GM23338 (cell line): ENCODE measurements at regions not wholly inside any gene's neighbourhood (a gene's known extent, or its start where the extent isn't known, plus 50 kb on each side); places are given as distances from the start of the nearest gene placed in this dataset.

Source experiments
- ATAC-seq: fragments of 200-7000 bp; cut with Tn5 transposase; 3 replicates; pipeline ENCODE4 v1.9.1; 2020
- DNase-seq: peaks from one replicate; pipeline ENCODE4 v3.0.0-alpha.2; 2015; ENCODE audit warnings: low spot score
- H2AFZ ChIP-seq: fragments of 200-600 bp; sonication (generic); 2 replicates; pipeline ENCODE4 v1.8.0; 2016; ENCODE audit warnings: antibody characterized with exemption, mild to moderate bottlenecking, moderate library complexity
- H3F3A ChIP-seq: fragments of 200-600 bp; sonication (generic); replicated peaks from 2 replicates; pipeline ENCODE4 v1.8.0; 2017; ENCODE audit warnings: antibody characterized with exemption, mixed run types, low read depth
- H3K27ac ChIP-seq: fragments of 200-600 bp; sonication (generic); 2 replicates; pipeline ENCODE4 v1.6.1; 2016; ENCODE audit warnings: low read depth
- H3K27me3 ChIP-seq: fragments of 200-600 bp; sonication (generic); 2 replicates; pipeline ENCODE4 v1.8.0; 2016; ENCODE audit warnings: mild to moderate bottlenecking, mixed run types, moderate library complexity; ENCODE audit not compliant: insufficient read depth
- H3K36me3 ChIP-seq: fragments of 200-600 bp; sonication (generic); 2 replicates; pipeline ENCODE4 v1.8.0; 2016; ENCODE audit warnings: mild to moderate bottlenecking; ENCODE audit not compliant: insufficient read depth
- H3K4me1 ChIP-seq: fragments of 200-600 bp; sonication (generic); 2 replicates; pipeline ENCODE4 v1.8.0; 2016; ENCODE audit warnings: mild to moderate bottlenecking, moderate library complexity; ENCODE audit not compliant: insufficient read depth
- H3K4me2 ChIP-seq: fragments of 200-600 bp; sonication (generic); 2 replicates; pipeline ENCODE4 v1.7.1; 2017; ENCODE audit warnings: mixed run types
- H3K4me3 ChIP-seq: fragments of 200-600 bp; sonication (generic); 2 replicates; pipeline ENCODE4 v1.6.1; 2016; ENCODE audit warnings: mixed run types
- H3K79me2 ChIP-seq: fragments of 200-600 bp; sonication (generic); replicated peaks from 2 replicates; pipeline ENCODE4 v1.8.0; 2017; ENCODE audit warnings: mild to moderate bottlenecking; ENCODE audit not compliant: insufficient read depth
- H3K9me2 ChIP-seq: fragments of 200-600 bp; sonication (generic); 2 replicates; pipeline ENCODE4 v1.8.0; 2017; ENCODE audit not compliant: insufficient read depth
- H4K20me1 ChIP-seq: fragments of 200-600 bp; sonication (generic); replicated peaks from 2 replicates; pipeline ENCODE4 v1.8.0; 2017; ENCODE audit warnings: mild to moderate bottlenecking; ENCODE audit not compliant: insufficient read depth
- H3K27ac Mint-ChIP-seq: 2 replicates; pipeline ENCODE4 v1.8.0; 2020; ENCODE audit warnings: inconsistent platforms, mild to moderate bottlenecking, moderate library complexity, mixed read lengths
- H3K27me3 Mint-ChIP-seq: 3 replicates; pipeline ENCODE4 v1.8.0; 2022; ENCODE audit warnings: low read depth, mild to moderate bottlenecking, moderate library complexity, mixed read lengths, inconsistent platforms; ENCODE audit not compliant: insufficient read depth, poor library complexity
- H3K36me3 Mint-ChIP-seq: 3 replicates; pipeline ENCODE4 v1.8.0; 2021; ENCODE audit warnings: low read depth, mild to moderate bottlenecking, inconsistent platforms, moderate library complexity, mixed read lengths
- H3K4me1 Mint-ChIP-seq: 3 replicates; pipeline ENCODE4 v1.8.0; 2020; ENCODE audit warnings: mild to moderate bottlenecking, inconsistent platforms, mixed read lengths
- H3K4me3 Mint-ChIP-seq: 3 replicates; pipeline ENCODE4 v1.8.0; 2021; ENCODE audit warnings: moderate library complexity, mild to moderate bottlenecking, inconsistent platforms, mixed read lengths
- H3K9me3 Mint-ChIP-seq: 3 replicates; pipeline ENCODE4 v1.8.0; 2020; ENCODE audit warnings: moderate library complexity, mild to moderate bottlenecking, inconsistent platforms, mixed read lengths
- CREB1 ChIP-seq: fragments of 250-450 bp; sonication (Bioruptor Pico); IDR thresholded peaks from 2 replicates; pipeline ENCODE4 v1.5.0; 2020; ENCODE audit warnings: low read depth, mild to moderate bottlenecking, moderate library complexity
- EZH2 ChIP-seq: fragments of 200-600 bp; sonication (generic); IDR thresholded peaks from one replicate; pipeline ENCODE4 v1.8.0; 2017; ENCODE audit warnings: antibody characterized with exemption, mild to moderate bottlenecking, low read depth; ENCODE audit not compliant: unreplicated experiment
- EZH2phosphoT487 ChIP-seq: fragments of 200-600 bp; sonication (generic); IDR thresholded peaks from one replicate; pipeline ENCODE4 v1.8.1; 2018; ENCODE audit warnings: antibody characterized with exemption; ENCODE audit not compliant: unreplicated experiment
- JUNB ChIP-seq: IDR thresholded peaks from one replicate; pipeline ENCODE4 v1.6.1; 2016; ENCODE audit warnings: antibody characterized with exemption; ENCODE audit not compliant: unreplicated experiment
- NANOG ChIP-seq: IDR thresholded peaks from 2 replicates; pipeline ENCODE4 v1.6.1; 2016; ENCODE audit warnings: antibody characterized with exemption, borderline replicate concordance
- POLR2AphosphoS5 ChIP-seq: IDR thresholded peaks from 2 replicates; pipeline ENCODE4 v1.6.1; 2016; ENCODE audit warnings: antibody characterized with exemption, low read depth
- STAT1 ChIP-seq: IDR thresholded peaks from one replicate; pipeline ENCODE4 v1.6.1; 2016; ENCODE audit warnings: antibody characterized with exemption; ENCODE audit not compliant: unreplicated experiment
- ZNF114 ChIP-seq: fragments of 250-450 bp; sonication (Bioruptor Pico); IDR thresholded peaks from 2 replicates; pipeline ENCODE4 v1.5.0; 2020; ENCODE audit warnings: mild to moderate bottlenecking, moderate library complexity
- ZNF331 ChIP-seq: fragments of 250-450 bp; sonication (Bioruptor Pico); IDR thresholded peaks from 2 replicates; pipeline ENCODE4 v1.5.0; 2020; ENCODE audit warnings: low read depth, mild to moderate bottlenecking, moderate library complexity
- TF ChIP-seq, protein P1 (sequence below): IDR thresholded peaks from one replicate; pipeline ENCODE4 v1.6.1; 2018; ENCODE audit warnings: antibody characterized with exemption; ENCODE audit not compliant: unreplicated experiment
- TF ChIP-seq, protein P2 (sequence below): fragments of 250-450 bp; sonication (Bioruptor Pico); IDR thresholded peaks from 2 replicates; pipeline ENCODE4 v1.5.0; 2020; ENCODE audit warnings: mild to moderate bottlenecking, moderate library complexity
- TF ChIP-seq, protein P3 (sequence below), 2 experiments: fragments of 200-600 bp in 1 of 2; sonication (generic) in 1 of 2; conservative IDR thresholded peaks; 2 replicates each; pipeline versions ENCODE4 v1.5.1 to v1.6.1; 2016 to 2017; ENCODE audit warnings: antibody characterized with exemption in 2 of 2, low read depth in 2 of 2, mild to moderate bottlenecking in 2 of 2, moderate library complexity in 1 of 2
- TF ChIP-seq, protein P4 (sequence below): IDR thresholded peaks from 2 replicates; pipeline ENCODE4 v1.6.1; 2016; ENCODE audit warnings: antibody characterized with exemption

DNA sequence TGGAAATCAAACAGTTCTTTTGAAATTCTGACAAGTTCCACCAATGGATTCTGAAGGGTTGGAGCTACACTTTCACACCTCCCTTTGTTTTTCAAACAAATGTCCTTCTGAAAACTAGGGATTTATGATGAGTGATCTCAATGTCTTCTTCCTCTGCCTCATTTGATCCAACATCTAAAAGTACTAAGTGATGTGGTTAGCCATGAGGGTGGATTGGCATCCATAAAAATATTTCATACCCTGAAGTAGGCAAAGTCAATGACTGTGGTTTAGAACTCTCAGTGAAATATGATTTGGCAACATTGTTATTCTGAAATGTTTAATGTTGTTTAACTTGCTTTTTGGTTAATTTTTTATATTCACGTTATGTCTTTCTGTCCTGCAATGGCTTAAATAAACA is 136.9 kb downstream of the MBL2 start:
- Mint-ChIP-seq H3K4me1 (peaks cover 8% of the 10 kb centered on the region; the same call in 2 of the 3 replicates), H3K4me3 (no peak overlapping the region), H3K9me3 (no peaks in the 10 kb centered on the region), H3K36me3 (no peaks in the 10 kb centered on the region), H3K27ac (no peak overlapping the region), H3K27me3 (no peaks in the 10 kb centered on the region)
- H4K20me1 ChIP-seq, result no peaks in the 10 kb centered on the region
- ATAC-seq (no peak), DNase-seq (no peak)
- H3K27ac ChIP-seq, result no peak overlapping the region
- no peak overlapping the region for H2AFZ ChIP-seq
- no peaks in the 10 kb centered on the region for H3K4me1 ChIP-seq
- H3F3A ChIP-seq, result no peaks in the 10 kb centered on the region
- no peaks in the 10 kb centered on the region for H3K9me2 ChIP-seq
- H3K4me3 ChIP-seq, result no peak overlapping the region
- no peaks in the 10 kb centered on the region for H3K27me3 ChIP-seq
- no peaks in the 10 kb centered on the region for H3K36me3 ChIP-seq
- H3K79me2 ChIP-seq, result no peaks in the 10 kb centered on the region
- TF ChIP-seq POLR2AphosphoS5 (no peak), EZH2 (no peak), NANOG (no peak), CREB1 (CRISPR knock-in tag) (no peak), ZNF114 (CRISPR knock-in tag) (no peak), EZH2phosphoT487 (no peak), JUNB (no peak), STAT1 (no peak), ZNF331 (CRISPR knock-in tag) (no peak)
- TF ChIP-seq, protein P1, sequence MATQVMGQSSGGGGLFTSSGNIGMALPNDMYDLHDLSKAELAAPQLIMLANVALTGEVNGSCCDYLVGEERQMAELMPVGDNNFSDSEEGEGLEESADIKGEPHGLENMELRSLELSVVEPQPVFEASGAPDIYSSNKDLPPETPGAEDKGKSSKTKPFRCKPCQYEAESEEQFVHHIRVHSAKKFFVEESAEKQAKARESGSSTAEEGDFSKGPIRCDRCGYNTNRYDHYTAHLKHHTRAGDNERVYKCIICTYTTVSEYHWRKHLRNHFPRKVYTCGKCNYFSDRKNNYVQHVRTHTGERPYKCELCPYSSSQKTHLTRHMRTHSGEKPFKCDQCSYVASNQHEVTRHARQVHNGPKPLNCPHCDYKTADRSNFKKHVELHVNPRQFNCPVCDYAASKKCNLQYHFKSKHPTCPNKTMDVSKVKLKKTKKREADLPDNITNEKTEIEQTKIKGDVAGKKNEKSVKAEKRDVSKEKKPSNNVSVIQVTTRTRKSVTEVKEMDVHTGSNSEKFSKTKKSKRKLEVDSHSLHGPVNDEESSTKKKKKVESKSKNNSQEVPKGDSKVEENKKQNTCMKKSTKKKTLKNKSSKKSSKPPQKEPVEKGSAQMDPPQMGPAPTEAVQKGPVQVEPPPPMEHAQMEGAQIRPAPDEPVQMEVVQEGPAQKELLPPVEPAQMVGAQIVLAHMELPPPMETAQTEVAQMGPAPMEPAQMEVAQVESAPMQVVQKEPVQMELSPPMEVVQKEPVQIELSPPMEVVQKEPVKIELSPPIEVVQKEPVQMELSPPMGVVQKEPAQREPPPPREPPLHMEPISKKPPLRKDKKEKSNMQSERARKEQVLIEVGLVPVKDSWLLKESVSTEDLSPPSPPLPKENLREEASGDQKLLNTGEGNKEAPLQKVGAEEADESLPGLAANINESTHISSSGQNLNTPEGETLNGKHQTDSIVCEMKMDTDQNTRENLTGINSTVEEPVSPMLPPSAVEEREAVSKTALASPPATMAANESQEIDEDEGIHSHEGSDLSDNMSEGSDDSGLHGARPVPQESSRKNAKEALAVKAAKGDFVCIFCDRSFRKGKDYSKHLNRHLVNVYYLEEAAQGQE, result no peak
- TF ChIP-seq, protein P2, sequence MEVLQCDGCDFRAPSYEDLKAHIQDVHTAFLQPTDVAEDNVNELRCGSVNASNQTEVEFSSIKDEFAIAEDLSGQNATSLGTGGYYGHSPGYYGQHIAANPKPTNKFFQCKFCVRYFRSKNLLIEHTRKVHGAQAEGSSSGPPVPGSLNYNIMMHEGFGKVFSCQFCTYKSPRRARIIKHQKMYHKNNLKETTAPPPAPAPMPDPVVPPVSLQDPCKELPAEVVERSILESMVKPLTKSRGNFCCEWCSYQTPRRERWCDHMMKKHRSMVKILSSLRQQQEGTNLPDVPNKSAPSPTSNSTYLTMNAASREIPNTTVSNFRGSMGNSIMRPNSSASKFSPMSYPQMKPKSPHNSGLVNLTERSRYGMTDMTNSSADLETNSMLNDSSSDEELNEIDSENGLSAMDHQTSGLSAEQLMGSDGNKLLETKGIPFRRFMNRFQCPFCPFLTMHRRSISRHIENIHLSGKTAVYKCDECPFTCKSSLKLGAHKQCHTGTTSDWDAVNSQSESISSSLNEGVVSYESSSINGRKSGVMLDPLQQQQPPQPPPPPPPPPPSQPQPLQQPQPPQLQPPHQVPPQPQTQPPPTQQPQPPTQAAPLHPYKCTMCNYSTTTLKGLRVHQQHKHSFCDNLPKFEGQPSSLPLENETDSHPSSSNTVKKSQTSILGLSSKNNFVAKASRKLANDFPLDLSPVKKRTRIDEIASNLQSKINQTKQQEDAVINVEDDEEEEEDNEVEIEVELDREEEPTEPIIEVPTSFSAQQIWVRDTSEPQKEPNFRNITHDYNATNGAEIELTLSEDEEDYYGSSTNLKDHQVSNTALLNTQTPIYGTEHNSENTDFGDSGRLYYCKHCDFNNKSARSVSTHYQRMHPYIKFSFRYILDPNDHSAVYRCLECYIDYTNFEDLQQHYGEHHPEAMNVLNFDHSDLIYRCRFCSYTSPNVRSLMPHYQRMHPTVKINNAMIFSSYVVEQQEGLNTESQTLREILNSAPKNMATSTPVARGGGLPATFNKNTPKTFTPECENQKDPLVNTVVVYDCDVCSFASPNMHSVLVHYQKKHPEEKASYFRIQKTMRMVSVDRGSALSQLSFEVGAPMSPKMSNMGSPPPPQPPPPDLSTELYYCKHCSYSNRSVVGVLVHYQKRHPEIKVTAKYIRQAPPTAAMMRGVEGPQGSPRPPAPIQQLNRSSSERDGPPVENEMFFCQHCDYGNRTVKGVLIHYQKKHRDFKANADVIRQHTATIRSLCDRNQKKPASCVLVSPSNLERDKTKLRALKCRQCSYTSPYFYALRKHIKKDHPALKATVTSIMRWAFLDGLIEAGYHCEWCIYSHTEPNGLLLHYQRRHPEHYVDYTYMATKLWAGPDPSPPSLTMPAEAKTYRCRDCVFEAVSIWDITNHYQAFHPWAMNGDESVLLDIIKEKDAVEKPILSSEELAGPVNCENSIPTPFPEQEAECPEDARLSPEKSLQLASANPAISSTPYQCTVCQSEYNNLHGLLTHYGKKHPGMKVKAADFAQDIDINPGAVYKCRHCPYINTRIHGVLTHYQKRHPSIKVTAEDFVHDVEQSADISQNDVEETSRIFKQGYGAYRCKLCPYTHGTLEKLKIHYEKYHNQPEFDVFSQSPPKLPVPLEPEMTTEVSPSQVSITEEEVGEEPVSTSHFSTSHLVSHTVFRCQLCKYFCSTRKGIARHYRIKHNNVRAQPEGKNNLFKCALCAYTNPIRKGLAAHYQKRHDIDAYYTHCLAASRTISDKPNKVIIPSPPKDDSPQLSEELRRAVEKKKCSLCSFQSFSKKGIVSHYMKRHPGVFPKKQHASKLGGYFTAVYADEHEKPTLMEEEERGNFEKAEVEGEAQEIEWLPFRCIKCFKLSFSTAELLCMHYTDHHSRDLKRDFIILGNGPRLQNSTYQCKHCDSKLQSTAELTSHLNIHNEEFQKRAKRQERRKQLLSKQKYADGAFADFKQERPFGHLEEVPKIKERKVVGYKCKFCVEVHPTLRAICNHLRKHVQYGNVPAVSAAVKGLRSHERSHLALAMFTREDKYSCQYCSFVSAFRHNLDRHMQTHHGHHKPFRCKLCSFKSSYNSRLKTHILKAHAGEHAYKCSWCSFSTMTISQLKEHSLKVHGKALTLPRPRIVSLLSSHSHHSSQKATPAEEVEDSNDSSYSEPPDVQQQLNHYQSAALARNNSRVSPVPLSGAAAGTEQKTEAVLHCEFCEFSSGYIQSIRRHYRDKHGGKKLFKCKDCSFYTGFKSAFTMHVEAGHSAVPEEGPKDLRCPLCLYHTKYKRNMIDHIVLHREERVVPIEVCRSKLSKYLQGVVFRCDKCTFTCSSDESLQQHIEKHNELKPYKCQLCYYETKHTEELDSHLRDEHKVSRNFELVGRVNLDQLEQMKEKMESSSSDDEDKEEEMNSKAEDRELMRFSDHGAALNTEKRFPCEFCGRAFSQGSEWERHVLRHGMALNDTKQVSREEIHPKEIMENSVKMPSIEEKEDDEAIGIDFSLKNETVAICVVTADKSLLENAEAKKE (CRISPR knock-in tag), result no peak
- TF ChIP-seq, protein P3, sequence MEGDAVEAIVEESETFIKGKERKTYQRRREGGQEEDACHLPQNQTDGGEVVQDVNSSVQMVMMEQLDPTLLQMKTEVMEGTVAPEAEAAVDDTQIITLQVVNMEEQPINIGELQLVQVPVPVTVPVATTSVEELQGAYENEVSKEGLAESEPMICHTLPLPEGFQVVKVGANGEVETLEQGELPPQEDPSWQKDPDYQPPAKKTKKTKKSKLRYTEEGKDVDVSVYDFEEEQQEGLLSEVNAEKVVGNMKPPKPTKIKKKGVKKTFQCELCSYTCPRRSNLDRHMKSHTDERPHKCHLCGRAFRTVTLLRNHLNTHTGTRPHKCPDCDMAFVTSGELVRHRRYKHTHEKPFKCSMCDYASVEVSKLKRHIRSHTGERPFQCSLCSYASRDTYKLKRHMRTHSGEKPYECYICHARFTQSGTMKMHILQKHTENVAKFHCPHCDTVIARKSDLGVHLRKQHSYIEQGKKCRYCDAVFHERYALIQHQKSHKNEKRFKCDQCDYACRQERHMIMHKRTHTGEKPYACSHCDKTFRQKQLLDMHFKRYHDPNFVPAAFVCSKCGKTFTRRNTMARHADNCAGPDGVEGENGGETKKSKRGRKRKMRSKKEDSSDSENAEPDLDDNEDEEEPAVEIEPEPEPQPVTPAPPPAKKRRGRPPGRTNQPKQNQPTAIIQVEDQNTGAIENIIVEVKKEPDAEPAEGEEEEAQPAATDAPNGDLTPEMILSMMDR (conservative IDR thresholded peaks at IDR 0.05; ENCODE audit: low read depth in 2 of 2), result no peak
- TF ChIP-seq, protein P4, sequence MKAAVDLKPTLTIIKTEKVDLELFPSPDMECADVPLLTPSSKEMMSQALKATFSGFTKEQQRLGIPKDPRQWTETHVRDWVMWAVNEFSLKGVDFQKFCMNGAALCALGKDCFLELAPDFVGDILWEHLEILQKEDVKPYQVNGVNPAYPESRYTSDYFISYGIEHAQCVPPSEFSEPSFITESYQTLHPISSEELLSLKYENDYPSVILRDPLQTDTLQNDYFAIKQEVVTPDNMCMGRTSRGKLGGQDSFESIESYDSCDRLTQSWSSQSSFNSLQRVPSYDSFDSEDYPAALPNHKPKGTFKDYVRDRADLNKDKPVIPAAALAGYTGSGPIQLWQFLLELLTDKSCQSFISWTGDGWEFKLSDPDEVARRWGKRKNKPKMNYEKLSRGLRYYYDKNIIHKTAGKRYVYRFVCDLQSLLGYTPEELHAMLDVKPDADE, result no peak
- H3K4me2 ChIP-seq, result no peak overlapping the region
